ENCODE measurements at regions not wholly inside any gene's neighbourhood (a gene's known extent, or its start where the extent isn't known, plus 50 kb on each side); places are given as distances from the start of the nearest gene placed in this dataset.

GRCh38 chr1:98197356-98197755 is 276.5 kb upstream of the DPYD start (continued):
- no peak for TF ChIP-seq E4F1 (IDR thresholded peaks at IDR 0.05; ENCODE audit: borderline replicate concordance, partially characterized antibody)
- TF ChIP-seq POLR2AphosphoS2 (IDR thresholded peaks at IDR 0.05; ENCODE audit: low read depth, low read length) = no peak
- no peak for TF ChIP-seq GABPA (IDR thresholded peaks at IDR 0.05; ENCODE audit: low read depth)
- TF ChIP-seq EZH2 (IDR thresholded peaks at IDR 0.05; ENCODE audit: borderline replicate concordance, control insufficient read depth, low read depth, low read length) = no peak
- no peak for TF ChIP-seq DPF2 (IDR thresholded peaks at IDR 0.05)
- no peak for TF ChIP-seq STAT3 (IDR thresholded peaks at IDR 0.05; ENCODE audit: low read depth, low read length)
- no peak for TF ChIP-seq ASH2L (IDR thresholded peaks at IDR 0.05; ENCODE audit: borderline replicate concordance, low read depth)

GRCh38 chr1:98196012-98196411 is 275.2 kb upstream of the DPYD start:
- Histone ChIP-seq H3K4me3 (no peak overlapping the region), H3K27ac (ENCODE audit: control insufficient read depth, insufficient read depth) (no peak overlapping the region), H3K27me3 (replicated peaks in 1 of 2; ENCODE audit: control insufficient read depth in 2 of 2, insufficient read depth in 2 of 2, low read length in 1 of 2) (no peaks in the 10 kb centered on the region), H3K79me2 (ENCODE audit: control insufficient read depth, insufficient read depth, low read length) (no peaks in the 10 kb centered on the region), H4K20me1 (ENCODE audit: control insufficient read depth, insufficient read depth) (no peaks in the 10 kb centered on the region), H3K9me3 (replicated peaks; ENCODE audit: control insufficient read depth, insufficient read depth, low read length) (no peaks in the 10 kb centered on the region), H3K36me3 (ENCODE audit: control insufficient read depth in 2 of 2, insufficient read depth in 2 of 2, low read length in 1 of 2) (no peaks in the 10 kb centered on the region), H3K4me2 (ENCODE audit: control insufficient read depth, insufficient read depth) (no peak overlapping the region), H2AFZ (ENCODE audit: control insufficient read depth, low read depth, low read length) (no peak overlapping the region), H3K9ac (ENCODE audit: control insufficient read depth, insufficient read depth, low read length) (no peak overlapping the region), H3K4me1 (ENCODE audit: control insufficient read depth, insufficient read depth, low read length) (no peaks in the 10 kb centered on the region)
- POLR2A ChIA-PET = no interaction called here
- BruUV-seq (replicated peaks) = no TSS peak
- 26% methylated on average over 2 of the region's 2 CpGs for WGBS (ENCODE audit: insufficient coverage, insufficient replicate concordance, low lambda C conversion rate, missing lambda C conversion rate)
- intact Hi-C loops (cut with micrococcal nuclease; ENCODE audit: unreplicated experiment) = no loop called here
- in situ Hi-C loops (cut with MboI) = no loop called here
- no peak for ATAC-seq
- no peak for FAIRE-seq
- DNase-seq (ENCODE audit: low read depth, low spot score) = no peak
- CTCF ChIA-PET = no interaction called here
- RAD21 ChIA-PET (ENCODE audit: unreplicated experiment) = no interaction called here
- SMC1A ChIA-PET (ENCODE audit: uncharacterized antibody, unreplicated experiment) = no interaction called here
- no peak for TF ChIP-seq NKRF (conservative IDR thresholded peaks at IDR 0.05)
- no peak for TF ChIP-seq ZBTB33 (IDR thresholded peaks at IDR 0.05)
- no peak for TF ChIP-seq NR2C2 (IDR thresholded peaks at IDR 0.05; ENCODE audit: borderline replicate concordance, control insufficient read depth, insufficient read length, low read depth)
- TF ChIP-seq GATAD2B (conservative IDR thresholded peaks at IDR 0.05; ENCODE audit: low read depth) = no peak
- TF ChIP-seq CEBPZ (IDR thresholded peaks at IDR 0.05; ENCODE audit: low read depth, low read length) = no peak
- no peak for TF ChIP-seq NFYB (IDR thresholded peaks at IDR 0.05; ENCODE audit: insufficient read depth, low read depth, low read length)

All from GM12878 (cell line).